ENCODE measurements at regions not wholly inside any gene's neighbourhood (a gene's known extent, or its start where the extent isn't known, plus 50 kb on each side); places are given as distances from the start of the nearest gene placed in this dataset.
A peak's percentile ranks its signal among the peaks of the same experiment; 100 is the strongest.

GRCh38 chr14:57051633-57052032 is 217.1 kb downstream of the EXOC5 start:
- H3K4me3 ChIP-seq (replicated peaks in 1 of 3; ENCODE audit: insufficient read depth in 1 of 3, low read depth in 2 of 3, low read length in 3 of 3) = no peak overlapping the region
- H3K4me2 ChIP-seq (ENCODE audit: low read depth, low read length) = no peak overlapping the region
- DNase-seq (ENCODE audit: low spot score) (no peak), ATAC-seq (no peak), FAIRE-seq (no peak)
- no peaks in the 10 kb centered on the region for H3K36me3 ChIP-seq (replicated peaks in 1 of 2; ENCODE audit: control insufficient read depth in 1 of 2, insufficient read depth in 2 of 2, low read length in 2 of 2)
- intact Hi-C loops (cut with micrococcal nuclease; ENCODE audit: unreplicated experiment) (no loop called here), in situ Hi-C loops (cut with HindIII; ENCODE audit: extremely low pct_ligation_motif_present, low pct_unique_long_range_greater_than_20kb) (loop anchor here (25.0 kb wide), 1 partner anchor 364 kb away; no protein-coding TSS in a partner anchor)
- H3K27me3 ChIP-seq (ENCODE audit: control insufficient read depth in 1 of 2, insufficient read depth in 2 of 2, low read length in 2 of 2) = 0 out of 5 replicates have a peak, but pooled peaks cover 0 to 2% of the 10 kb centered on the region in 2 experiments
- no peaks in the 10 kb centered on the region for H3K4me1 ChIP-seq (ENCODE audit: insufficient read depth, low read length)
- BruUV-seq (replicated peaks) = no TSS peak
- no peak overlapping the region for H2AFZ ChIP-seq (ENCODE audit: low read length)
- POLR2A ChIA-PET = no interaction called here
- H3K9me3 ChIP-seq (ENCODE audit: low read length) = no peaks in the 10 kb centered on the region
- WGBS (ENCODE audit: low lambda C conversion rate) = 4% methylated on average over 7 of the region's 7 CpGs
- CTCF ChIA-PET (ENCODE audit: low intra/inter-chr PET ratio, low total read pairs) = no interaction called here
- TF ChIP-seq ZNF382 (CRISPR knock-in tag; IDR thresholded peaks at IDR 0.05; ENCODE audit: borderline replicate concordance) (no peak), STAG1 (CRISPR knock-in tag; IDR thresholded peaks at IDR 0.05) (peak; percentile 11; the same call in 1 of the 2 replicates)
- H4K20me1 ChIP-seq (ENCODE audit: insufficient read depth, low read length) = no peaks in the 10 kb centered on the region
- no peaks in the 10 kb centered on the region for H3K79me2 ChIP-seq (ENCODE audit: insufficient read depth, low read length)
- H3K27ac ChIP-seq (ENCODE audit: extremely low read length, insufficient read depth, low read length) = no peak overlapping the region
- H3K9ac ChIP-seq (ENCODE audit: insufficient read depth, low read depth, low read length) = no peak overlapping the region

DNA sequence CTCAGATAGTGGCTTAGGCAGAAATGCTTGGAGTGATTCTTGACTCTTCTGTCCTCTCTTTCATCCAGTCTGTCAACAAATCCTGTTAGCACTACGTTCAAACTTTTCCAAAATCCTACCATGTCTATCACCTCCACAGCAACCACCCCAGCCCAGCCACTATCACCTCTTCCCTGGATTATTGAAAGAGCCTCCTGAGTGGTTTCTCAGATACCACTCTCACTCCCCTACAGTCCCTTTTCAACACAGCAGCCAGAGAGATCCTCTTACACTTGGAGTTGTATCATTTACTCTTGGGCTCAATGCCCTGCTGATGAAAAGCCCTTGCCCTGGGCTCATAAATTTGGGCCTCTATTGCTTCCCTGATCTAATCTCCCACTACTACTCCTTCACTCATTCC is 218.9 kb downstream of the EXOC5 start:
- in situ Hi-C loops (cut with HindIII; ENCODE audit: extremely low pct_ligation_motif_present, low pct_unique_long_range_greater_than_20kb) = loop anchor here (25.0 kb wide), 1 partner anchor 363 kb away; no protein-coding TSS in a partner anchor
- Histone ChIP-seq H3K27me3 (ENCODE audit: control insufficient read depth in 1 of 2, insufficient read depth in 2 of 2, low read length in 2 of 2) (0 out of 5 replicates have a peak, but pooled peaks cover 0 to 2% of the 10 kb centered on the region in 2 experiments), H3K4me3 (replicated peaks in 1 of 3; ENCODE audit: insufficient read depth in 1 of 3, low read depth in 2 of 3, low read length in 3 of 3) (no peak overlapping the region), H3K79me2 (ENCODE audit: insufficient read depth, low read length) (no peaks in the 10 kb centered on the region), H3K9ac (ENCODE audit: insufficient read depth, low read depth, low read length) (no peak overlapping the region), H3K36me3 (replicated peaks in 1 of 2; ENCODE audit: control insufficient read depth in 1 of 2, insufficient read depth in 2 of 2, low read length in 2 of 2) (no peaks in the 10 kb centered on the region), H3K4me1 (ENCODE audit: insufficient read depth, low read length) (no peaks in the 10 kb centered on the region), H4K20me1 (ENCODE audit: insufficient read depth, low read length) (no peaks in the 10 kb centered on the region), H3K9me3 (ENCODE audit: low read length) (no peaks in the 10 kb centered on the region), H2AFZ (ENCODE audit: low read length) (no peak overlapping the region), H3K4me2 (ENCODE audit: low read depth, low read length) (no peak overlapping the region), H3K27ac (ENCODE audit: extremely low read length, insufficient read depth, low read length) (no peak overlapping the region)
- 0% methylated on average over 1 of the region's 1 CpG for WGBS (ENCODE audit: low lambda C conversion rate)
- ATAC-seq (no peak), DNase-seq (ENCODE audit: low spot score) (no peak), FAIRE-seq (no peak)
- ChIA-PET POLR2A (no interaction called here), CTCF (ENCODE audit: low intra/inter-chr PET ratio, low total read pairs) (no interaction called here)
- no TSS peak for BruUV-seq (replicated peaks)
- intact Hi-C loops (cut with micrococcal nuclease; ENCODE audit: unreplicated experiment) = no loop called here
- no peak for TF ChIP-seq PBX2 (CRISPR knock-in tag; IDR thresholded peaks at IDR 0.05)
- TF ChIP-seq XRCC5 (optimal IDR thresholded peaks at IDR 0.05; ENCODE audit: low read length) = no peak
- no peak for TF ChIP-seq TRIM22 (IDR thresholded peaks at IDR 0.05)
- no peak for TF ChIP-seq ZNF615 (CRISPR knock-in tag; IDR thresholded peaks at IDR 0.05; ENCODE audit: borderline replicate concordance)
- TF ChIP-seq, protein P1, sequence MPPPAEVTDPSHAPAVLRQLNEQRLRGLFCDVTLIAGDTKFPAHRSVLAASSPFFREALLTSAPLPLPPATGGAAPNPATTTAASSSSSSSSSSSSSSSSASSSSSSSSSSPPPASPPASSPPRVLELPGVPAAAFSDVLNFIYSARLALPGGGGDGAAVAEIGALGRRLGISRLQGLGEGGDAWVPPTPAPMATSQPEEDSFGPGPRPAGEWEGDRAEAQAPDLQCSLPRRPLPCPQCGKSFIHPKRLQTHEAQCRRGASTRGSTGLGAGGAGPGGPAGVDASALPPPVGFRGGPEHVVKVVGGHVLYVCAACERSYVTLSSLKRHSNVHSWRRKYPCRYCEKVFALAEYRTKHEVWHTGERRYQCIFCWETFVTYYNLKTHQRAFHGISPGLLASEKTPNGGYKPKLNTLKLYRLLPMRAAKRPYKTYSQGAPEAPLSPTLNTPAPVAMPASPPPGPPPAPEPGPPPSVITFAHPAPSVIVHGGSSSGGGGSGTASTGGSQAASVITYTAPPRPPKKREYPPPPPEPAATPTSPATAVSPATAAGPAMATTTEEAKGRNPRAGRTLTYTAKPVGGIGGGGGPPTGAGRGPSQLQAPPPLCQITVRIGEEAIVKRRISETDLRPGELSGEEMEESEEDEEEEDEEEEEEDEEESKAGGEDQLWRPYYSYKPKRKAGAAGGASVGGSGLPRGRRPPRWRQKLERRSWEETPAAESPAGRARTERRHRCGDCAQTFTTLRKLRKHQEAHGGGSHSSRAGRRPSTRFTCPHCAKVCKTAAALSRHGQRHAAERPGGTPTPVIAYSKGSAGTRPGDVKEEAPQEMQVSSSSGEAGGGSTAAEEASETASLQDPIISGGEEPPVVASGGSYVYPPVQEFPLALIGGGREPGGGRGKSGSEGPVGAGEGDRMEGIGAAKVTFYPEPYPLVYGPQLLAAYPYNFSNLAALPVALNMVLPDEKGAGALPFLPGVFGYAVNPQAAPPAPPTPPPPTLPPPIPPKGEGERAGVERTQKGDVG (CRISPR knock-in tag; IDR thresholded peaks at IDR 0.05; ENCODE audit: borderline replicate concordance) = no peak
- TF ChIP-seq SYNCRIP (IDR thresholded peaks at IDR 0.05; ENCODE audit: insufficient read depth, low read depth, low read length) = no peak
- TF ChIP-seq TEAD3 (CRISPR knock-in tag; optimal IDR thresholded peaks at IDR 0.05; ENCODE audit: borderline replicate concordance) = no peak

Measured in HepG2 (cell line).